ENCODE measurements at regions not wholly inside any gene's neighbourhood (a gene's known extent, or its start where the extent isn't known, plus 50 kb on each side); places are given as distances from the start of the nearest gene placed in this dataset.

DNA sequence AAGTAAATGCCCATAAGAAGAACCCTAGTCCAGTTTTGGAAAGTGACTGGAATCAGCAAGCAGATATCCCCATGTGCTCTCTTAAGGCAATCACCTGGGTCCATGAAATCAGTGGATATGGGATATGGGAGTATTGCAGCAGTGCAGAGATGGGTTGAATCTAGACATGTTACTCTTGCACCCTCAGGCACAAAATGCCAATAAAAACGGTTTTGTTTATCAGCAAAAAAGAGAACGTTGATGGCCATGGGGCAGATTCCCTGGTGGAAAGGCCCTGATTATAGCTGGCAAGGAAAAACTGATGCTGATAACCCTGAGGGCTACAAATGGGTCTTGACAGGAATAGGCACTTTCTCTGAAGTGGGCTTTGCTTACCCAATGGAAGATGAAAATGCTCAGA, 380.2 kb upstream of the SEMA6D start:
- no peak for DNase-seq (ENCODE audit: low read depth in 2 of 3, low spot score in 2 of 3)

DNA sequence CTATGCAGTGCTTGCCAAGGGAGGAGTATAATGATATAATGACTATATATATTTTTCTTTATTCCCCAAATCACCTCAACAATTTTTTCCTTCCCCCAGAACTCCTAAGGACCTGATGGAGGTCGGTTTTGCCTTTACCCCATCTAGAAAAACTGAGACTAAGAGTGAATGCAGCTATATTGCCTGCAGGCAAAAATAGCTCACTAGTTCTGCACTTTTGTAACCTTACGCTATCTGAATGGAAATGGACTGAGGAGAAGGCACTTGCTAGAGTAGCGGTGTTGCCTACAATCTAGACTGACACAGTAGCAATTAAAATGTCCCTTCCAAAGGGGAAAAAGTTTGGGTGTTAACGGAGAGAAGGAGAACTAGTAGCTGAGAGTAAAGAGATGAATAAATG, 379.5 kb upstream of the SEMA6D start:
- DNase-seq (ENCODE audit: low read depth in 2 of 3, low spot score in 2 of 3): no peak

DNA sequence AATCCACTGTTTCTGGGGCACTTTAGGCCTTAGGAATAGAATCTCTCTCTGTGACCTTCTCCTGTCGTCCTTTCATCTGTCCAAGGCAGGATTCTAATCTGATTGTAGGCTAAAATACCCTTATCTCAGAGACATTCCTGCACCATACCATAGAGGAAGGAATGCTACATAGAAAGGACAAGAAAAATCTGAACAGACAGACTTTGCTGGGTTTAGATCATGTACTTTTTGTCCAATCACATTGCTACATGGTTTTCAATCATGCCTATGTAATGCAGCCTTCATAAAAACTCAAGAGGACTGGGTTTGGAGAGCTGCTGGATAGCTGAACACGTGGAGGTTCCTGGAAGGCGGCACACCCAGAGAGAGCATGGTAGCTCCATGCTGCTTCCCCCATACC, 378.5 kb upstream of the SEMA6D start:
- DNase-seq (ENCODE audit: low read depth in 2 of 3, low spot score in 2 of 3): no peak

DNA sequence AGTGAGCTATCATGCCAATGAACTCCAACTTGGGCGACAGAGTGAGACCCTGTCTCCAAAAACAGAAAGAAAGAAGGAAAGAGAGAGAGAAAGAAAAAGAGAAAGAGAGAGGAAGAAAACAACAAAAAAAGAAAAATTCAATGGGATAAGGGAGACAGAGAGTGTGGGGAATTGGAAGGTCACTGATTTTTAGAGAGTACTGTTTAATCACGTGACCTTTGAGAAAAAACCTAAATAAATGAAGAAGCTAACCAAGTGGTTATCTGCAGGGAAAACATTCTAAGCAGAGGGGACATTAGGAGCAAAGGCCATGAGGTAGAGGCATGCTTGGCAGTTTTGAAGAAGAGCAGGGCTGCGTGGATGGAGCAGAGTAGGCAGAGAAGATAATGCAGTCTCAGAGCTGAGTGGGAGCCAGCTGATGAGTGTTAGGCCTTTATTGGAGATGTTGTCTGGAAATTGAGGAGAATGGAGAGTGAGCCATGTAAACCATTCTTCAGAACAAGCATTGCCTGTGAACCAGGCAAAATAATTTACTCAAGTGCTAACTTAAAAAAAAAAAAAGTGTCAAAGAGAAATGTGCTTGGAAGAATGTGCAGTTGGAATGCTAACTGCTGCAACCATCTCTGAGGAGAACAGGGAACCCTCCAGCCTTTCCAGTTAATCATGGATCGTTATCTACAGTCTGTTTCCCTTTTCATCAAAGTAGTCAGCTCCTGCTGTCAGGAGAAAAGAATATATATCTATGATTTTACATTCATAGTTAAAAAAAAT, 377.3 kb upstream of the SEMA6D start:
- DNase-seq (ENCODE audit: low read depth in 2 of 3, low spot score in 2 of 3): no peak

DNA sequence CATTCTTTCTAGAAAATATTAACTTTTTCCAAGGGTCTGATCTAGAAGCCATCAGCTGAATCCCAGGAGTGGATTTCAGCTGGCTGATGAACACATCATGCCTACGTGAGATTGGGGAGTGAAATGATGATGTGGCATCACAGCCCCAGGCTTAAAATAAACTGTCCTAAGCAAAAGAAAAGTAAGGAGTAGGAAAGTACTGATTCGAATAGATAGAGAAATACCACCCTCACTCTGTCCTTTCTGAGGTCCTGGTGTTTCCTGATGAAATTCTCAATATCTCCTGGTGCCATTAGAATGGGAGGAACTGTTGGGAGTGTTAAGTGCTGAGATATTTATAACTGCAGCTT, 376.8 kb upstream of the SEMA6D start:
- no peak for DNase-seq (ENCODE audit: low read depth in 2 of 3, low spot score in 2 of 3)

DNA sequence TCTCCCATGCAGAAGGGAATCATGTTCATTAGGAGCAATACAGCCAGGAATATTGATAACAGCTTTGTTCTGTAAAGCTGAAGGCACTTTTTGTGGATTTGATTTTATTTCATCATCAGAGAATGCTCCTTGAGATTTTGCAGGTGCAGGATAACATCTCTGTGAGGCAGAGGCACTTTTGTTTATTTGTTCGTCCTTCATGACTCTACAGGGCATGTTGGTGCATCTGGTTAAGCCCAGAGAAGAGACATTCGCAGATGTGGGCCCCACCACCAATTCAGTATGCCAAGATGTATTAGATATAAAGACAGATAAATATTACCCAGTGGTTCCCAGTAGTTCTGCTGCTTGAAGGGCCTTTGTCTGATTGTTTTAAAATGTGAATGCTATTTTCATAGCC, 368.1 kb upstream of the SEMA6D start:
- DNase-seq (ENCODE audit: low read depth in 2 of 3, low spot score in 2 of 3): no peak

DNA sequence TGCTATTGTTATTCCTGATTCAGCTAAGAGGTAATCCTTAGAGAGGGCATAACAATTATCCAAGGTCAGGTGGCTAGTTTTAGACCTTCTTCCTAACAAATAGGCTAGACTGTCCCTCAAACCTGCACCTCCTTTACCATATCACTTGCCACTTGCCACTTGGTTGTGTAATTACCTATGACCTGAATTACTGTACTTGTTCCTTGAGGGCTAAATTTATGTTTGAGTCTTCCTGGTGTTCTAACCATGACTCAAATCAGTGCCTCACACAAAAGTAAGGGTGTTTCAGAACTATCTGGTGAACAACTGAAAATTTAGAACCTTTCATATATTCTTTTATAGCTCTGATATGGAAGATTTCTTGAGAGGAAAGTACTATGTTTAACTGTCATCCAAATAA, 365.8 kb upstream of the SEMA6D start:
- no peak for DNase-seq (ENCODE audit: low read depth in 2 of 3, low spot score in 2 of 3)

DNA sequence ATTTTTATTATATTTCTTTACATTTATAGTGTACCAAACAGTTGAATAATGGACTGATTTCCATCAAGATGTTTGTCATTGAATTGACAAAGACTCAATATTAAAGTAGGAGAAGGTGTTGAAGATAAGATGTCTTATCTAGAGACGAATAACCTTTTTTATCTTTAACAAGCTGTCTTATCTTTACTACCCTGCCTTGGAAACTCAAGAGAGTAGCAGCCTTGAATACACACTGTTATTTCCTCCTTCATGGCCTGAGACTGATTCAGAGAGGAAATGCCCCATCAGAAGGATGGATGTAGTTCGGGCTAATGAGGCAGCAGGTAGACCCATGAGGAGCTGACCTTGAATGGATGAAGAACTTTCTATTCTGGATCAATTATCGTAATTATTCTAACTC, 365.1 kb upstream of the SEMA6D start:
- DNase-seq (ENCODE audit: low read depth in 2 of 3, low spot score in 2 of 3): no peak

DNA sequence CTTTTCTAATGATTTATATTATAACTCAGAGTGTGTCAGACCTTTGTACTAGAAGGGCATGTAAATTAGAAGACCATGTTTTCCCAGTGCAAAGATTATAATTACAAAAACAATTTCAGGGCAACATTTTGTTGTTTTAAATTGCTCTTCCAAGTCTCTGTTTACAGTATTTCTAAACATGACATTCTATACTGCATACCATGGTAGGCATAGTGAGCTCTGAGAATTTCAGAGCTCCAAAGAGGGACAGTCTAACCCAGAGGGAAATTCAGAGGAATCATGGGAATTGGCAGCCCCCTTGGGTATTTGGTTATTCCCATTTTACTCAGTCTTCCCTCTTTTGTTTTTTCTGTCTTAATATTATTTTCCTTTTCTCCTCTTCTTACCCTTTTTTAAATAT, 361.5 kb upstream of the SEMA6D start:
- no peak for DNase-seq (ENCODE audit: low read depth in 2 of 3, low spot score in 2 of 3)

DNA sequence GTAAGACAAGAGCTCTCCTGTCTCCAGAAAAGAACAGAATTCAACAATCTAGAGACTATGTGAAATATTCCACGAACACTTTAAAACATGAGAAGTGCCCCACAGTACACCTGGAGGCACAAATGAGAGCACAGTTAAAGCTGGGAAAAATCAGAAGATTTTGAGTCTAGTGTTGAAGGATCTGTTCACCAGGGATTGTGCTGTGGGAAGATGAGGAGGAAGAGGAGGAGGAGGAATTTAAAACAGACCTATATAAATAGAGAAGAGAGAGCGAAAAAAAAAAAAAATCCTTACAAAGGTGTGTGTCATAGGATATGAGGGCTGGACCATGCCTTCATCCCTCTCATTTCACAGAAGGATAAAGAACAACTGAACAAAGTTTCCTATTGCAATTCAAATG, 361.0 kb upstream of the SEMA6D start:
- no peak for DNase-seq (ENCODE audit: low read depth in 2 of 3, low spot score in 2 of 3)

DNA sequence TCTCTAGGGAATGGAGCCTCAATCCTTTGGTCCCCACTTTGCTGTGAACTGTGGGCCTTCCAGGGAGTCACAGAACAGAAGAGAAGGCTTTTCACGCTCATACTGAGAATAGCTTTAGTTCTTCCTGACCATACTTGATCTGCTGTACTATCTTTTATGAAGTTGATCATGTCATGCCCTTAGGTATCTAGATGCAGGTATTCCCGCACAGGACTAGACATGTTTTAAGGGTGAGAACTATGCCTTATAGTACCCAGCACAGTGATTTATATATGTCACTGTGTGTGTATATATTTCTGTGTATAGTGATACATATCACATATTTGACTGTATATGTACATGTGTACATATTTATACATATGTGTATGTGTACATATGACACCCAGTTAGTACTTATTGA, 358.4 kb upstream of the SEMA6D start:
- no peak for DNase-seq (ENCODE audit: low read depth in 2 of 3, low spot score in 2 of 3)

DNA sequence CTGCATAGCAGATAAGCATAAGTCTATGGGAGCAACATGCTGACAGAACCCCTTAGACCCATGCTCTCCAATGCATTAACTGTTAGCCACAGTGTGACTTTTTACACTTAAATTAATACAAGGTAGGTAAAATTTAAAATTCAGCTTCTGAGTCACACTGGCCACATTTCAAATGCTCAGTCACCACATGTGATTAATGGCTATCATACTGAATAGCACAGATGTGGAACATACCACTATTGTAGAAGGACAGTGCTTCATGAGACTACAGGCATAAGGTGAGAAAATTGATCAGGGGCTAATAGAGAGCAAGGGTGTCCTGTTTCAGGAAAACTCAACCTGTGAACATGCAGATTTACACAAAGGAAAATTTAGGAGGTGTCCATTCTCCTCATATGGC, 357.0 kb upstream of the SEMA6D start:
- no peak for DNase-seq (ENCODE audit: low read depth in 2 of 3, low spot score in 2 of 3)

DNA sequence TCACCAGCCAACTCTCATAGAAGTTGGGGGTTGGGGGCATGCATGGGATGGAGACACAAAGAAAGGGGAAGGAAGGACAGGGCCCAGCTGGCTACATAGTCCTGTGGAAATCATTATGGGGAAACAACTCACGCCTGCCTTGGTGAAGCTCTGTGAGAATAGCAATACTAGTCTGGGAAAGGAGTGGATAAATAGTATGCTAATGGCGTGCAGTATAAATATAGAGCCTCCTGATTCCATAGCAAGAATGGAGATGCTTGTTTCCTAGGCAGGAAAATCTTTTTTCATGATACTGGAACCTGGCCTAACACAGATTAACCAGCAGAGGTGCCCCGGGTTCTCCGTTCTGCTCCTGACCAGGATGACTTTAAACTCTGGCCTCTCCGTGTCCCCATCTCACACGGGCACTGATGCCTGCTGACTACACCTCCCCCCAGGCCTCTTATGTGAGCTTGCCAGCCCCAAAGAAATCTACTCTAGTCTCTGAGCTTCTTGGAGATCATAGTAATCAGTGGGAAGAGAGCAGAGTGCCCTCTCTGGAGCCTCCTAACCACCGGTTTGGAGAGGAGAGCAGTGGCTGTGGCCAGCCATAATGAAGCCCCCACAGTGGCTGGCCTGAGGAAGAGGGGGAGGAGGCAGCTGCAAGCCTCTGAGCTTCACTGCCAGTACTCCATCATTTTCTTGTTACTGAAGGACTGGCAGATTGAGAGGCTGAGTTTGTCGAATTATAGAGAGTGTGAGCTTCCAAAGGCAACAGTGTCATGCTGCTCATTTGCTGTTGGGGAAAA, 355.0 kb upstream of the SEMA6D start:
- peak in 1 of 3 donors; percentile 4 for DNase-seq (ENCODE audit: low read depth in 2 of 3, low spot score in 2 of 3)

DNA sequence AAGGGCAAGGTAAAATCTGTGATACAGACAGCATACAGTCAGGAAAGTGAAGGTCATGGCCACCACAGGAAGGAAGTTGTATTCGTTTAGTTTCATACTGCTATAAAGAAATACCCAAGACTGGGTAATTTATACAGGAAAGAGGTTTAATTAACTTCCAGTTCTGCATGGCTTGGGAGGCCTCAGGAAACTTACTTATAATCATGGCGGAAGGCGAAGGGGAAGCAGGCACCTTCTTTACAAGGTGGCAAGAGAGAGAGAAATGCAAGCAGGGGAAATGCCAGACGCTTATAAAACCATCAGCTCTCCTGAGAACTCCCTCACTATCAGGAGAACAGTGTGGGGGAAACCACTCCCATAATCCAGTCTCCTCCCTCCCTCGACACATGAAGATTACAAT, 353.7 kb upstream of the SEMA6D start:
- no peak for DNase-seq (ENCODE audit: low read depth in 2 of 3, low spot score in 2 of 3)

DNA sequence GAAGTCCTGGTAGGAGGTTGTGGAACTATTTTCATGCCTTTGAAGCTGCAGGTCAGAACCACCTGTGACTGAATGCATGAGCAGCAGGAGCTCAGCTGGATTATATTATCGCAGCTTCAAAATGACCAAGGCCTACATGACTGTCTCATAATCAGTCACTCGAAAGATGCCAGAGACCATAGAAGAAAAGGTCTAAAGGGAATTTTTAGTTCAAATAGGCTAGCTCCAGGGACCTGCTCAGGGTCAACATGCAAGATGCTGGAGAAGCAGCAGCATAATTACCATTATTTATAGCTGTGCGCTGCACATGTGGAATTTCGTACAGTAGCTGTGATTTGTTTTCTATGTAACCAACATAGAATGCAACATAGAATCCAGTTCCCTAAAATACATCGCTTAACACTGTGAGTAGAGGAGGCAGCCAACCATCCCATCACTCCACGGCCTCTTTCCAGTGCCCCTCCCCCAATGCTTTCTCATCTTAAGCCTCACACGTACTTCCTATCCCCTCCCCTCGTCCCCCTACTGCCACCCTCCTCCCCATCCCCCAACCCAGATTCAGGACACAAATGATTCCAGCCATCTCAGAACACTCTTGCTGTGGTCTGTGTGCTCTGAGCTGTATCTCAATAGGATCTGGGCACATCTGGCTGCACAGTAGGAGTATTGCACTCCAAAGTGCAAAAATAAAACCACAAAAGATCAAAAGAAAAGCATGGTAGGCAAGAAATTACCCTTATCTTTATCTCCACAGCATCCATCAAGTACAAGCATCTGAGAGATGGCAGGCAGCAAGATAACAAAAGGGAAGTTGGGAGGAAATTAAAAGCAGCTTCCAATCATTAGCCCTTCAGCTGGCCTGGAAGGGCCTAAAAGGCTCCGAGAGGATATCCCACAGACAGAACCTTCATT, 352.8 kb upstream of the SEMA6D start:
- peak in 2 of 3 donors; percentile 18 to 28 for DNase-seq (ENCODE audit: low read depth in 2 of 3, low spot score in 2 of 3)

DNA sequence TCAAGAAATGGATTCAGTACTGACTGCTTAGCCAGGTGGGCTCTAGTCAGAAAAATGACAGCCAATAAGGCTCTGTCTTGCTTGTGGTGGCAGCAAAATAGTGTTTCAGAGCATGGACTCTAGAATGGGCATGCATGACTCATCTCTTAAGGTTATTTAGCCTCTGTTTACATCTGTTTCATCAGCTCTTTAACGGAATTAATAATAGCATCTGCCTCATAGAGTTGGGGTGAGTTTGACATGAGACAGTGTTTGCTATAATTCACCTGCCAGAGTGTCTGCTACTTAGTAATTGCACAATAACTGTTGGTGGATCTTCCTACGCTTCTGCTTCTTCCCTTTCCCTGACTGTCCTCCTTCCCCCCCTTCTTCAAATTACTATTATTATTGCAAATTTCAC, 350.4 kb upstream of the SEMA6D start:
- DNase-seq (ENCODE audit: low read depth in 2 of 3, low spot score in 2 of 3): no peak

DNA sequence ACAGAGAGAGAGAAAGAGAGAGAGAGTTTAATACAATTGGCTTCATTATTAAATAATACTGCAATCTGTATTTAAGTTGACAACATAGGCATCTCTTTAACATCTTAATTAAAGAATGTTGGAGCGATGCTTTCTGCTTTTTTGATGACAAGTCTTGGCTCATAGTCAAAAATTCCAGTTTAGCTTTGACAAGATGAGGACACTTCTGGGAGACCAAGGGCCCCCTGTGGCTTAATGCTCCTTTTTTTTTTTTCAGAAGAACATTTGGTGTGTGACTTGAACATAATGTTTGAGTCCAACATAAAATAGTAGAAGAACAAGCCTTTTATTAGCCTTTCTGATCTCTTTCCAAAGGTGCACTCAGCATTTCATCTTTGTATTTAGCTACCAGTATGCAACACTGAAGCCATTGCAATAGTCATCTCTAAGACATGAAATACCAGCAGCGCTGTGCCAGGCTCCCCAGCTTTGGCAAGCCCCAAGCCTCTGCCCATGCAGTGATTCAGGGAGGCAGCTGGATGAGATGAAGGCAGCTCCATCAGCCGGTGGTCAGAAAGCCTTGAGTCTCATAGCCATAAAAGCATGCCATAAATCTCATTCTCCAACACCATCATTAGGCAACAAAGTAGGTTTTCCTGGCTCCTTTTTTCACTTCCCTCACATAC, 349.4 kb upstream of the SEMA6D start:
- no peak for DNase-seq (ENCODE audit: low read depth in 2 of 3, low spot score in 2 of 3)

DNA sequence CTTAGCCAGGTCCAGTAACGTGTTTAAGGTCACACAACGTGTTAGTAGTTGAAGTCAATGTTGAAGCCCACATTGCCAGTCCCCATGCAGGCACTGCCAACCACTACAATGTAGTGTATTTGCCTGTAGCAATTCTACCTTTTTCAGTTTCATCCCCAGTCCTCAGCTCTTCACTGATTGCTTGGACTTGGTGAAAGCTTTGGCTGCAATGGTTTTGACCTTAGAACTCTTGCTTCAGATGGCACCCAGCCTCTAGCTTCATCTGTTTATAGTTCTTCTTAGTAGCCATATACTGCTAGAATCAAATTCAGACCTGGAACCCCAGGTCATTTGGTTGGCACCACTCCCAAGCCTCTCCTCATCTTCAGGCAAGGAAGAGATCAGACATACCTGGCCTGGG, 345.4 kb upstream of the SEMA6D start:
- no peak for DNase-seq (ENCODE audit: low read depth in 2 of 3, low spot score in 2 of 3)

DNA sequence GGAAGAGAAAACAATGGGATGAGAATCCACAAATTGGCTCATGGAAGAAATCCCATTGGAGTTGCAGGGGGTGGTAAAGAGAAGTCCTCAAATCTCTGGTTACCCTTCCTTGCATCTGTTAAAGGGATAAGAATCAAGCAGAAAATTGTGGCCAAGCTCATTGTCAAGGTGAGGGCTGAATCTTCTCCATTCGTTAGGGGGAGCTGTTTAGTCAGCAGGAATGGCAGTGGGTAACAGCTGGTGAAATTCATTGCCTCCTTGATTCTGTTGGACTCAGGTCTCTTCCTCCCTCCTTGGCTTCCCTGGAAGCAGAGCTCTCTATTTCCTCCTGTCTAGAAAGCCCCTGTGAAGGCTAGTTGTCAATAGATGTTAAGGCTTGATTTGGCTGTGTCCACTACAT, 343.1 kb upstream of the SEMA6D start:
- no peak for DNase-seq (ENCODE audit: low read depth in 2 of 3, low spot score in 2 of 3)

DNA sequence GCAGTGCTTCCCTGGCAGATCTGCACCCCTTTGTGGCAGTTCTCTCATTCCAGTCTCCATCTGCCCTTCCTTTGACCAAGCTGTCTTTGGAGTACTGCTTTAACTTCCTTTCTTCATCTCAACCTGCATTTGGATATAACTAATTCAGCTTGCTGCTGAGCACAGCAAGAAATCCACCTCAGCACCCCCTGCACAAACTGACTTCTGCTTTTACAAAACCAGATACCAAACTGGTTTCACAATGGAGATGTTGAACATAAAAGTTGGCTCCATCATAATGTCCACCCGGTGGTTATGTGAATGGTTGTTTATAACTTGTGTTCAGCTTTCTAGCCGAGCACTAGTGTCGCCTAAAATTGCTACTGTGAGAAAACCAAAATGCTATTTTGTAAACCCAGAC, 341.1 kb upstream of the SEMA6D start:
- peak in 2 of 3 donors; percentile 9 to 24 for DNase-seq (ENCODE audit: low read depth in 2 of 3, low spot score in 2 of 3)

DNA sequence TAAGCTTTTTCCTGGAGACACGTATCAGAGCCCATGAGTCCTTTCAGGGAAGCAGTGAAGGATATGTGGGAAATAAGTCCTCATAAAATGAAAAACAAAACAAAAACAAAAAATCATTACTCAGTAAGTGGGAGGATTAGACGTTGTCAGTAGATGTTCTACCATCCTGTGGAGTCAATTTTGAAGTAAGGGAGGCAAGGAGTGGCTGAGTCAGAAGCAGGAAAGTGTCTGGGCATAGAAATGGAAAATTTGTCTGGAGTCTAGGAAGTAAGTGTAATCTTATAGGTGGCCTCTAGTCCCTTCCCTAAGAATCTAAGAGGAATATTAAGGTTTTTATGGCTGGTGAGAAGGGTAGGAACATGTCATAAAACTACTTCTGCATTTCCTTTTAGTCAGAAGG, 339.8 kb upstream of the SEMA6D start:
- DNase-seq (ENCODE audit: low read depth in 2 of 3, low spot score in 2 of 3): no peak
